ENCODE measurements at regions not wholly inside any gene's neighbourhood (a gene's known extent, or its start where the extent isn't known, plus 50 kb on each side); places are given as distances from the start of the nearest gene placed in this dataset.

DNA sequence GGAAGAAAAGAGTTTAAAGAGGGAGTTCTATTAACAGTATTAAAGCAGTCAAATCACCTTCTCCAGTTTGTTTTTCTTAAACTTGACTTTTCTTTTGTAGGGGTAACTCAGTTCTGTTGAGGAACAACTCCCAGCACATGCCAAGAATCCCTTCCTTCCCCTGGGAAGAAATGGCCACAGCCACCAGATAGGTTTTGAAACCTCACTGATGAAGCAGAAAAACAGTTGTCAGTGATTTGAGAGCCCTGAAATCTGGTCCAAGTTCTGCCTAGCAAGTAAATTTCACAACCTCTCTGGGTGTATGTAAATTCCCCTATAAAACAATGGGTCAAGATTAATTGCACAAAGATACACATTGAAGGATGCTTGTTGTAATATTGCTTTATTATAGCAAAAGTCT lies 167.1 kb downstream of the DHX15 start:
- no peak for ATAC-seq

DNA sequence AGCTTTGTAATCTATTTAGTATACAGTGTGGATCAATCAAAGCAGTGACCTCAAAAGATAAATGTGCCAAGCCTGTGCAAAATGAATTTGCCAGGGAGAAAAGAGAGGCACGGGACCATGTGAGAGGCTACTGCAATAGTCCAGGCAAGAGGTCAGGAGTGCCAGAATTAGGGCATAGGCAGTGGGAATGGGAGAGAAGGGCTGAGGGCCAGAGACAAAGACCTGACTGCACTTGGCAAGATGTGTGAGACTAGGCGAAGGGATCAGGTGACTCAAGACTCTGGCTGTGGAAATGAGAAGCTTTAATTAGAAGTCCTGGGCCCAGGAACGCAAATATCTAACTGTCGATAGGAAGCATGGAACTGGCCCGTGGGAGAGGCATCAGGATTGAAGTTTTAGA lies 168.1 kb downstream of the DHX15 start:
- ATAC-seq: no peak

DNA sequence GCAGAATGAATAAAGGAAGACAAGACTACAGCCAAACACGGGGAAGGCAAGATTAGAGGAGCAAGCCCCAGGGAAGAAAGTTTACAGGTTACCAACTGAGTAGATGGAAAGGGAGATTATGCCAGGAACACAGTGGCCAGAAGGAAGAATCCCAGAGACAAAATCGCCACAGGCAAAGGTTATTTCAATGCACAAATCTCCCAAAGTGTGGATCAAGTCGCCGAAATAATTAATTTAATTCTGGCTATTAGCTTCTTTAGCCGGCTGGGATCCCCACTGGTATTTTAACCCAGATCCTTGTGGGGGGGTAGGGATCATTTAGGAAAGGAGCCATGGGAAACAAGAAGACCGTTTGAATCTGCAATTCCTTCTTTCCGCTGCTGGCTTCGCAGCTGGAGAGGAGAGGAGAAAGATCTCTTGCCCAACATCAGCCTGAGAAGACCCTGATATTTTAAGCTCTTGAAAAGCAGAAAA lies 171.0 kb downstream of the DHX15 start:
- no peak for ATAC-seq

DNA sequence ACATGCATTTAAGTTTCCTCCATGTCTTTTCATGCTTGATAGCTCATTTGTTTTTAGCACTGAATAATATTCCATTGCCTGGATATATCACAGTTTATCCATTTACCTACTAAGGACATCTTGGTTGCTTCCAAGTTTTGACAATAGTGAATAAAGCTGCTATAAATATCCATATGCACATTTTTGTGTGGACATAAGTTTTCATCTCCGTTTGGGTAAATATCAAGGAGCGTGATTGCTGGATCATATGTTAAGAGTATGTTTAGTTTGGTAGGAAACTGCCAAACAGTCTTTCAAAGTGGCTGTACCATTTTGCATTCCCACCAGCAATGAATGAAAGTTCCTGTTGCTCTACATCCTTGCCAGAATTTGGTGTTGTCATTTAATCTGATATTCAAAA lies 172.5 kb downstream of the DHX15 start:
- ATAC-seq: no peak

DNA sequence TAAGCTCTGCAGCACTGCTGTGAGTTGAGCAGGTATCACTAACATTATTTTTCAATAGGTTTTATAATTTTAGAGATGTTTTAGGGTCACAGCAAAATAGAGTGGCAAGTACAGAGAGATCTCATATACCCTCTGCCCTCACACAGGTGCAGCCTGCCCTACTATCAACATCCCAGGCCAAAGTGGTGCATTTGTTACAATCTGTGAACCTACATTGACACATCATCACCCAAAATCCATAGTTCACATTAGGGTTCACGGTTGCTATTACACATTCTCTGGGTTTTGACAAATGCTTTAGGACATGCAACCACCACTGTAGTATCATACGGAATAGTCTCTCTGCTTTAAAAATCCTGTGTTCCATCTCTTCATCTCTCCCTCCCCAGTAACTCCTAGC lies 173.1 kb downstream of the DHX15 start:
- no peak for ATAC-seq

DNA sequence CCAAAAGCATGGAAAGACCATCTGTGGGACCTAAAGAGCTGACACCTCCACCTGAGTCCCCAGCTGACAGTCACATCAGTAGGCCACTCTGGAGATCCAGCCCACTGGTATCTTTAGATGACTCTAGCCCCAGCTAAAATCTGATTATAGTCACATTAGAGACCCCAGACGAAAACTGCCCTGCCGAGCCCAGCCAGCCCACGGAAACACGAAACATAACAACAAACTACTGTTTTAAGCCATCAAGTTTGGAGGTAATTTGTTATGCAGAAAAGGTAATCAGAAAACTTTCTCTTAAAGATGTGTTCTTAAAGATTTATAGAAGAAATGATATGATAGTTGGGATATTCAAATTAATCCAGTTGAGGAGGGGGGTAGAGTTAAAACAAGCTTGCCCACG lies 175.7 kb downstream of the DHX15 start:
- no peak for ATAC-seq

DNA sequence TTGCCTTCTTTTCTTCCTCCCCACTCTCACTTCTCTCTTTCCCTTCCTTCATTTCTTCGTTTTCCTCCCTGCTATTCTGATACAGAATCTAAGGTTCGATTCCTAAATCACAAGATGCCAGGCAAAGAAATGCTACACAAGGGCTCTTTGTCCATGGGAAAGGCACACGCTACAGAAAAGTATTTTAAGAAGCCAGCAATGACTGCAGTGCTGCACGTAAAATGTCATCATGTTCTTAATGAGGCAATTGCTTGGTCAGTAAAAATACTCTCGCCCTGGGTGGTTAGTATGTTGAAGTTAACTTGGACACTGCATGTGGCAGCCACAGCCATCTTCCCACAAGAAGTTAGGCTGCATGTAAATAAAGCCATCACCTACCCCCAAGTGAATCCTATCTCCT lies 178.4 kb downstream of the DHX15 start:
- ATAC-seq: no peak

DNA sequence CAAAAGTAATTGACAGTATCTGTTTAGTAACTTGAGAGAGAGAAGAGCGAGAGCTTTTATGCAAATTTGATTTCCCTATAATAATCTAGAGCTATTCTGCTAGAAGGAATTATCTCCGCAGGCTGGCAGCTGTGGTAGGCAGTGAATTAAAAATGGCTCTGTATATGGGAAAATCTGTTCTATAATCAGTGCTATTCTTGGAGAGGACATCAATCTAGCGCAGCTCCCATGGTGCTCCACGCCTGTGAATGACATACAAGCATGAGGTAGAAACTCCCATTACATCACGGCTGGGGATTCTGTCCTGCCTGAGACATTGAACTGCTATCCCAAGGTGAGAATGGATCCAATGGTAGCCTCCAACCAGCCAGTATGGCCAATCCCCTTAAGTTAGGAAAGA lies 179.0 kb downstream of the DHX15 start:
- no peak for ATAC-seq

DNA sequence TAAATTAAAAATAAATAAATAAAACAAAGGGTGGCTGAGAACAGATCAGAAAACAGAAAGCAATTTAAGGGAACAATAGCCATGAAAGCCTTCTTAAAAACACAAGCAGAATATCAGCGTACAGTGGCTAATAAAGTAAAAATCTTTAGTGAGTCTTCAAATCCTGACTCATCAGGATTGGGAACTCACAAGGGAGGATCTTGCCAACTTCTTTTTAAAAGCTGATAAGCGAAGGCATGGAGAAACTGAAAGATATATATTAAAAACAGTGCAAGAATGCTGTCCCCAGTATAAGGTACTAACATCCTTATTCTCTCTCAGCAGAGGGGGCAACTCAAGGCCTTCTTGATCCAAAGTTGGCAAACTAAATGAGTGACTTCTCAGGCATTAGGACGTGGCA lies 180.1 kb downstream of the DHX15 start:
- ATAC-seq: no peak

DNA sequence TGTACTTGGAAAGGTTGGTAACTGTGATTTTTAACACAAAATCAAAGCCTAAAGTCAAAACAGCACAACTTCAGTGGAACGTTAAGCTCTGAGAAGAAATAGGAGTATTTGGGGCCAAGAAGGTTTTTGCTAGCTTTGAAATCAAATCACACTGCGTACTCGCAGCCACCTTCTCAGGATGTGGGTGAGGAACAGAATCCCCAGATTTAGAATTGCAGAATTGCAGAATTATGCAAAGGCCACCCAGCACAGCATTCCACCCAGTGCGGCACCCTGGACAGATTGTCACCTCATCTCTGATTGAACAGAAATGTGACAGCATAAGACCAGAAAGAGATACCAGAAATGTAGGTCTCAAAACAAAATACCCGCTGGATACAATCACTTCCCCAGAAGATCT lies 181.1 kb downstream of the DHX15 start:
- ATAC-seq: no peak

DNA sequence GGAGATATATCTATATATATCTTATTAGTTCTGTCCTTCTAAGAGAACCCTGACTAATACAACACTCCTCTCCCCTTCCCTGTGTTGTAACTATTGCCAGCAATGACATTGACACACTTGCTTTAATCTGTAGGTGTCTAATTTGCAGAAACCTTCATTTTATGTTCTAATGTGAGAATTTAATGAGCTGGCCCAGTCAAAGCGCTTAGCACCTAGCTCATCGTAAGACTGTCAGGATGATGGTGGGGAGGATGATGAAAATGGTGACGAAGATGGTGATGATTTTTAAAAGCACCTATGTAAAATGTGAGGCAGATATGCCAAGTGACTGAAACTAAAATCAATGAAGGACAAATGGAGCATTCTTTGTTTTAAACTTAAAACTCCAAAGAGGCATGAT lies 183.8 kb downstream of the DHX15 start:
- ATAC-seq: no peak

DNA sequence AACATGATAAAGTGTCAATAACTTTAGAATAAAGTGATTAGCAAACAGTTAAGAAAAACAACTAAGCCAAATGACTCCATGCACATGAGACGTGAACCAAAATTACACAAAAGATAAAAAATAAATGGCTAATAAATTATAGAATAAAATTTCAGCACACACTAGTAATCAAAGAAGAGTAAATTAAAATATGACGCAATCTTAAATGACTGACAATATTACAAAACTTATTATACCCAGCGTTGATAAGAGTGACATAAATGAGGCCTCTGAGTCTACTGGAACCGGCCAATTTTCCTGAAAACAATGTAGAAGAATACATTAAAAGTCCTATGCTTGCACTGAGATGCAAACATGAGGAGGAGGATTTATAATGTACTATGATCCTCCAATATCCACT lies 187.4 kb downstream of the DHX15 start:
- no peak for ATAC-seq

DNA sequence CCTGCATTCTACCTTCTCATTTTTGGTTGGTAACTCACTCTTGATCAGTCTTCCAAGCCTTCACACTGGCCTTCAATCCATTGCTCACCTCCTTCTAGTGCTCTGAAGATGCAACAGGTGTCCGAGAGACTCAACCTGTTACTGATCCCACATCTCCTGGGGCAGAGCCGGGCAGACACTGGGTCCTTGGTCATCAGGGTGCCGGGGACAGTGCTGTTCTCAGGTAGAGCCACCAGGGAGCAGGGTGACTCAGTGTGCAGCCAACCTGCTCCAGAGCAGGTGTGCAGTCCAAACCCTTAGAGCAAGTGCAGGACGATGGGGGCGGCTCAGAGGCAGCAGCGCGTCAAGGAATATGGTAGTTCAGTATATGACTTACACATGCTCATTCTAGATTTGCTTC lies 188.4 kb downstream of the DHX15 start:
- ATAC-seq: no peak

DNA sequence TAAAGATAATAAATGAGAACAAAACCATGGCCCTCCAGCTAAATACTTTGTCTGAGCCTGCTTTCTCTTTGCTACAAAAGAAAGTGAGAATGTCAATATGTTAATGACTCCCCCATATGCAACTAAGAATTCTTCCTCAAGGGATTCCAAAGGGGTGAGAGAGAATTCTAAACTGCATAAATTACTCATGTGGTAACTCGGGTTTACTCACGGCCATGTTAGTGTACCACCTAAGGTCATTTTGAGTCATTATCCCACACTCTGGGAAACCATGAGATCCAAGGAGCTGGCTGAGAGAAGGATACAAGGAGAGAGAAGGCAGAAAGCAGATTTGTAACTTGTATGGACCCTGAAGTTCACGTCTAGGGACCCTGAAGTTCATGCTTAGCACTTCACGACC lies 190.3 kb downstream of the DHX15 start:
- ATAC-seq: no peak

DNA sequence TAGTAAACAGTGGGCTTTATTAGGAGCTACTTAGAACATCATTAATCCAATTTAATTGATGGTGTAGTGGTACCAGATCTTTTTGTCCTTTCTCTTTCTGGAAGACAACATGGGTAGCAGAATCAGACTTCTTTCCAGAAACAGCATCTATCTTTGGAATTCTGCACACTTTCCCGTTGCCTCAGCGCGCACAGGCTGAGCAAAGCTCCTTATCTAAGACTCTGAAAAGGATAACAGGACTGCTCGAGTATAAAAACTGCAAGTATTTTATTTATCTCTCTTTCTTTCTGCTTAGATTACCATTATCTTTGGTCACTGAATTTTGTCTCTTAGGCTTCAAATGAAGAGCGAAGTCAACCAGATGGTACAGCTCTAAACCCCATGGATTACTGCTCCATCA lies 191.7 kb downstream of the DHX15 start:
- ATAC-seq: no peak

DNA sequence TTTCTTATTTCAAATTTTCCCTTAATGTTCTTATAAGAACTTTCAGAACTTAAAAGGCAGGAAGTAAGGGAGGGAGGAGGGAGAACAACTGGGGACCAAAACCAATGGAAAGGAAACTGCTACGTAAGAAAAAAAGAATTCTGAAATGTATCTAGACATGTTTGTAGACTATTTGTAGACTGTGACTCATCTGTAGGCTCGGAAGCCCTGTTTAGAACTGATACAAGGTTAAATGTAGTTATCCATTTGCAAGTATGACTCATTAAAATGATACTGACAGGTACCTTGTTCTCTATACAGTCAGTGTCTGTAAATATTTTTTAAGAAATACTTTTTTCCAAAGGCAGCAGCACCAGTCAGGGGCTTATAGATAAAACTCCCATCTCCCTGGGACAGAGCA lies 202.0 kb downstream of the DHX15 start:
- peak; percentile 89 for ATAC-seq

DNA sequence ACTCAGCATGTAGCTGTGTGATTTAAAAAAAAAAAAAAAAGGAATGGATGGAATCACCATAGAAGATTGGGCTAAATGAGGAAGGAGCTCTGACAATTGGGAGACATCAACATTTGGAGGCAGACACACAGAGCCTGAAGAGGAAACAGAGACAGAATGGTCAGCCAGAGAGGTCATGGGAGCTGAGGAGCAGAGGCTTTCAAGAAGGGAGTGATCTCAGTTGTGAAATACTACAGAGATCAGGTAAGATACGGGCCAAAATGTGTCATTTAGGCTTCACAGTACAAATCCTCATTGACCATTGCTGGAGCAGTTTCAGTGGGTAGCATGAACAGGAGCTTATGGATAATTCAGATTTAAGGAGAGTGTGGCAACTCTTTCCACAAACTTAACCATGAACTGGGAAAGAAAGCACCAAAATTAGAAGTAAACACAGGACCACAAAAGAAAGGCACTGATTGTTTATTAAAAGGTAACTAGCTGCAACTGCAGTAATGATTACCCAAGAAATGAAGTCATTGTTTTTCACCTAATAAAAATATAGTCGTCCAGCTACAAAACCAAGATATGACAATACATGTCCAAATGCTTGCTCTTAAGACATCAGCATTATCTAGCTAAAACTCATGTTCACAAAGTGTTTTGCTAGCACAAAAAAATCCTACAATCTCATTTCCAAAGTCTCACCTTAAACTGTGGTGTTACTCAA lies 203.2 kb downstream of the DHX15 start:
- ATAC-seq: no peak

DNA sequence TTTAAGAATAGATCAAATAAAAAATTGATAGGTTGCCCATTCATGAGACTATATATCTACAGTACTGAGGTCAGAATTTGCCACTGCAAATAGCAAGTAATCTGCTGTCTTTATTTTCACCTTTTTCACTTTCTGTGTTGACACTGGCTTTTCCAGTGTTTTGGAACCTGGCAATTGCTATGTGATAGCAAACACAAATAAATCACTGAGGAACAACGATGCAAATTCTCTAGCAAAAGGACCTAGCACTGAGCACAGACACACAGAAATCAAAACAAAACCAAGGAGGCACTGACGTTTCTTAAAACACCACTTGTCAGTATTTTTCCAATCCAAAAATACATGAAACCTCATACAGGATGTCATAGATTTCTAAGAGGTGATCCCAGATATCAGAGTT lies 210.7 kb downstream of the DHX15 start:
- no peak for ATAC-seq

DNA sequence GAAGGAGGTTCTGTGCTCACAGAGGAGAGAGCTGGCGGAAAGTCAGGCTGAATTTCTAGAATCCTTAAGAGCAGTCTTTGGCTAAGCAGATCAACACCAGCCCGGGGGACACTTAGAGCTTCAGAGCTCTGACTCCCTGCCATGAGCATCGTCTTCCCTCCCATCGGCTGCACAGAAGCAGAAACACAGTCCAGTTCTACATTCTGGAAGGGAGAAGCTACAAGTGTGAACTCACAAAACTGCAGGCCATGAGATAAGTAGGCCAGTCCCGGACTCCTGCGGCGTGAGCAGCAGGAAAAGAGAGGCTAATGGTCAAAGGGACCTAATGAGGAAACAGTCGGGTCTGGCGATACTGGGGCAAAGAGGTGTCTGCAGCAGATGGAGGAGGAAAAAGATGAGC lies 211.5 kb downstream of the DHX15 start:
- ATAC-seq: no peak

DNA sequence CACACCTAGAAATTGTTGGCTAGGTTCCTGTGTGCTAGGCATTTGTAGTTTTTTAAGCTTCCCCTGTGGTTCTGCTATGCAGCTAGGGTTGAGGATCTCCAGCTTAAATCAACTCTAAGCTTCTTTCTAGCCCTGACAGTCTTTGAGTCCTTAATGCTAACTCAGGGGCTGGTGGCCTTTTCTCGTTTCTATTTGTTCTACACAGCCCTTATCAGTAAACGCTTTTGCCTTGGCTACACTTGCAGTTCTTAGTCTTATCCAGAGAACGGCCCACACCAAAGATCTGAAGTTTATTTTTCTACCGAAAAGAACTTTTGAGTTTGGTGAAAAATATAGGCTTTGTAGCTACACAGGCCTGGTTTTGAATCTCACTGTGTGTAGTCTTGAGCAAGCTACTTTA lies 212.0 kb downstream of the DHX15 start:
- ATAC-seq: no peak

DNA sequence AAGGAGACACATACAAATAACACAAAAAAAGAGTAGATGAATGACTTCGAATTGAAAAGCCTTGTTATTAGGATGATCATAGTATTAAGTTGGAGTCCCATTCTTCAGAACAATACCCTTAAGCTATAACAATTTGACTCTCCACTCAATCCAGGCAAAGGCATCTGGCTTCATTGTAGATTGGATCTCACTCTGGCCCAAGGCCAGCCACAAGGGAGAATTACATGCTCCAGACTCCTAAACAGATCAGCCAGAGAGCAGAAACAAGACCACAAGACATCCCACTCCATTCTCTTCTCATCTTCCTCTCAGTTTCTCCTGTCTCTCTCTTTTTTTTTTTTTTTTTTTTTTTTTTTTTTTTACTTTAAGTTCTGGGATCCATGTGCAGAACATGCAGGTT lies 213.9 kb downstream of the DHX15 start:
- ATAC-seq: no peak

DNA sequence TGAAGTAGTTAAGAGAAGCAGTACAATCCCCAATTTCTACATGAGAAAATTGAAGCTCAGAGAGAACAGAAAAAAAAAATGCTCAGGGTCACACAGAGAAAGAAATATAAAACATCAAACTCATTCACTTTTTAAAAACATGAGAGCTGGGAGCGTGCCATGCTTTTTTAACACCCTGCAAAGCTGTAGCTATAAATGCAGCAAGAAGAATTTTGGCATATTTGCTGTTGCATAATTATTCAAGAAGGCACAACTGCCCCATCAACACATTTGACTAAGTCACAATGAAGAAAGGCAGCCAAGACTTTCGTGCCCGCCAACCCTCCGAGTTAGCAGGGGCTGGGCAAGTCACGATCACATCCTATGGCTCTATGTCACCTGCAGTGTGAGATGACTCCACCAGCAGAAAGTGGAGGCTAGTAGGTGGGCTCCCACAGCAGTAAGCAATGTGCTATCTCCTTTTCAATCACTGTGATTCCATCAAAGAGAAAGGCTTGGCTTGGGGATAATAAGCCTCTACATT lies 214.8 kb downstream of the DHX15 start:
- no peak for ATAC-seq

DNA sequence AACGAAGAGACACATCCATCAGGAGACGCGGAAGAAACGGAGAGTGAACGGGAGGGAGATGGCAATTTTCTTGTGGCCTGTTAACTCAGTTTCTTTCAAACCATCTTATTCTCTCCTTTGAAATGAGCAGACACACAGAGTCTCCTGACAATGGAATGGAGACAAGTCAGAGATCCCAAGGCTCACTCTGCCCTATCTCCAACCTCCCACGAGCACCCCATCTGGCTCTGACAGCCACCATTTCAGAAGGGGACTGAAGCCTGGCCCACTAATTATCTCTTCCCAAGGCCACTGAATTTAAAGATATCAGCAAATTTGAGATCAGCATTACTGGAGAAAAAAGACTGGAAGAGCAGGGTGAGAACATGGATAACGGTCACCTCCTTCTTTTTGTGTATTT lies 215.6 kb downstream of the DHX15 start:
- no peak for ATAC-seq

DNA sequence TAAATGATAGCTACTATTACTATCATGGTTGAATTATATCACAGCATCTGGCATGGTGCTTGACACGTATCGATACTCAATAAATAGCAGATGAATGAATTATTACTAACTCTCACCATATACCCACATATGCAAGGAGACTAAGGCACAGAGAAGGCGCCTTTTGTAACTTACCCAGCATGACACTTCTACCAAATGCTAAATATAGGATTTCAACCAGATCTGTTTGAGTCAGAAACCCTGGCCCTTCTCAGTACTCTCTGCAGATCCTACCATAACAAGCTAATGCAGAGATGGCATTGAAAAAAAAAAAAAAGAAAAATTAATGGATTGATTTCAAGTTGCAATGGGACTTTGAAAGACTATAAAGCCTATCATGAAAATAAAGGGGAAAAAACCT lies 219.5 kb downstream of the DHX15 start:
- ATAC-seq: no peak

DNA sequence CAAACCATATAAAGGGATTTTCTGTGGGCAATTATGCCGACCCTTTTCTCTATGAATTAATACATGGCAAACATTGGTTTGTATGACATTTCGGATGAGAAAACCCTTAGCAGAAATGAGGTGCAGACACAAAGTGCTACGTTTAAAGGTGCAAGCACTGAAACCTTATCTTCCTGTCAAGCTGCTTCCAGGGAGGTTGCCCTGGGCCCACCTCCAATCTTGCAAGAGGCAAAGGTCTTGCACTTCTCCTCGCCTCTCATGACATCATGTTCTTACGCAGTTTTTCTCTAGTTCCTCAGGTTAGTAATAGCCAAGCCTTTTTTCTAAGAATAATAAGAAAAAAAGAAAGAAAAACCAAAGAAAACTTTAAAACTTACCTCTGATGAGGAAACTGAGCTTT lies 220.1 kb downstream of the DHX15 start:
- no peak for ATAC-seq

All from esophagus mucosa (tissue), 1 donor.